ENCODE measurements at regions not wholly inside any gene's neighbourhood (a gene's known extent, or its start where the extent isn't known, plus 50 kb on each side); places are given as distances from the start of the nearest gene placed in this dataset.
A peak's percentile ranks its signal among the peaks of the same experiment; 100 is the strongest.

DNA sequence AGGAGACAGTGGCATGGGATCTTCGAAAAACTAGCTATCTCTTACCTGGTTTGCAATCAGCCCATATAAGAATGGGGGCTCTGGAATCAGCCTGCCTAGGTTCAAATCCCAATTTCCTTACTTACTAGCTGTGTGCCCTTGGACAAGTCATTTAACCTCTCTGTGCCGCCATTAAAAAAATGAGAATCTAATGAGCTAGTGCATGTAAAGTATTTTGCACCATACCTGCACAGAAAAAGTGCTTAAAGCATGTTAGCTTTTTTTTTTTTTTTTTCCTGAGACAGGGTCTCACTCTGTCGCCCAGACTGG is 181.8 kb downstream of the SHQ1 start:
- no peak for TF ChIP-seq POLR2A (IDR thresholded peaks at IDR 0.05)
- TF ChIP-seq, protein P1, sequence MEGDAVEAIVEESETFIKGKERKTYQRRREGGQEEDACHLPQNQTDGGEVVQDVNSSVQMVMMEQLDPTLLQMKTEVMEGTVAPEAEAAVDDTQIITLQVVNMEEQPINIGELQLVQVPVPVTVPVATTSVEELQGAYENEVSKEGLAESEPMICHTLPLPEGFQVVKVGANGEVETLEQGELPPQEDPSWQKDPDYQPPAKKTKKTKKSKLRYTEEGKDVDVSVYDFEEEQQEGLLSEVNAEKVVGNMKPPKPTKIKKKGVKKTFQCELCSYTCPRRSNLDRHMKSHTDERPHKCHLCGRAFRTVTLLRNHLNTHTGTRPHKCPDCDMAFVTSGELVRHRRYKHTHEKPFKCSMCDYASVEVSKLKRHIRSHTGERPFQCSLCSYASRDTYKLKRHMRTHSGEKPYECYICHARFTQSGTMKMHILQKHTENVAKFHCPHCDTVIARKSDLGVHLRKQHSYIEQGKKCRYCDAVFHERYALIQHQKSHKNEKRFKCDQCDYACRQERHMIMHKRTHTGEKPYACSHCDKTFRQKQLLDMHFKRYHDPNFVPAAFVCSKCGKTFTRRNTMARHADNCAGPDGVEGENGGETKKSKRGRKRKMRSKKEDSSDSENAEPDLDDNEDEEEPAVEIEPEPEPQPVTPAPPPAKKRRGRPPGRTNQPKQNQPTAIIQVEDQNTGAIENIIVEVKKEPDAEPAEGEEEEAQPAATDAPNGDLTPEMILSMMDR (IDR thresholded peaks at IDR 0.05) = no peak
- no peak for DNase-seq
- no peaks in the 10 kb centered on the region for H3K9me3 ChIP-seq
- H3K36me3 ChIP-seq = no peaks in the 10 kb centered on the region
- intact Hi-C loops (cut with DNase I; ENCODE audit: low total_unique reads) = no loop called here
- H3K27me3 ChIP-seq = no peaks in the 10 kb centered on the region
- no peaks in the 10 kb centered on the region for H3K4me1 ChIP-seq
- no peak overlapping the region for H3K27ac ChIP-seq
- H3K4me3 ChIP-seq = no peak overlapping the region

DNA sequence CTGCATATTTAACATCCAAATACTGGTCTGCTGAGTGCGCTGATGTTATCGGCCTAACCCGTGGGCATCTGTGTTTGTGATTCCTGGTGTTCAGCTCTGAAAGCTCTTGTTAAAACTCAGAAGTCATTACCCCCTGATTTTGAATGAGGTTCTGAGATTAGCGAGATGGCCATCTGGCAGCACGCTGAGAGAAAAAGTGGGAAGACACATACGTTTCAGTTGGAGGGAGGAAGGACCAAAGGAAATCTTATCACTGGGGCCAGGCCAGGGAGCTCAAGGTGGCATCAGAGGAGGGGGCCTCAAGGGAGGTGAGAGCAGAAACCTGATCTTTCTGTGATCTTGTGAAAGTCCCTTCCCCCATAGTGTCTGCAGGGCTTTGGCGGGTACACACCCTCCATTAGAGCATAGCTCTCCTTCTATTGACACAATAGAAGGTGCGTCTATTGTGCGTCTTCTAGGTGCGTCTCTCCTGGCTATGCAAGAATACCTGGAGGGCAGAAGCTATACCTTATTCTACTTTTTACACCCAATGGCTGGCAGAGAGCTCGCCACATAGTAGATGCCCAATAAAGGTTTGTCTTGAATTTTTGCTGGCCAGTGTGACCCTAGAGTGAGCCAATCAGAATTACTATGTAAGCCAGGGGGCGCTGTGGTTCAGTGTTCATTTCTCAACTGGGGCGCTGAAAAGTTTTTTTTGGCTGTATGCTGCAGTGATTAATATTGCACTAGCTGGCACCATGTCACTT is 182.4 kb downstream of the SHQ1 start:
- H3K36me3 ChIP-seq = no peaks in the 10 kb centered on the region
- H3K4me3 ChIP-seq = no peak overlapping the region
- no peaks in the 10 kb centered on the region for H3K27me3 ChIP-seq
- no peaks in the 10 kb centered on the region for H3K4me1 ChIP-seq
- no peak for TF ChIP-seq POLR2A (IDR thresholded peaks at IDR 0.05)
- TF ChIP-seq, protein P1 (IDR thresholded peaks at IDR 0.05) = peak in 1 of 4 experiments; percentile 28
- no peak for DNase-seq
- no peak overlapping the region for H3K27ac ChIP-seq
- no peaks in the 10 kb centered on the region for H3K9me3 ChIP-seq
- intact Hi-C loops (cut with DNase I; ENCODE audit: low total_unique reads) = no loop called here

DNA sequence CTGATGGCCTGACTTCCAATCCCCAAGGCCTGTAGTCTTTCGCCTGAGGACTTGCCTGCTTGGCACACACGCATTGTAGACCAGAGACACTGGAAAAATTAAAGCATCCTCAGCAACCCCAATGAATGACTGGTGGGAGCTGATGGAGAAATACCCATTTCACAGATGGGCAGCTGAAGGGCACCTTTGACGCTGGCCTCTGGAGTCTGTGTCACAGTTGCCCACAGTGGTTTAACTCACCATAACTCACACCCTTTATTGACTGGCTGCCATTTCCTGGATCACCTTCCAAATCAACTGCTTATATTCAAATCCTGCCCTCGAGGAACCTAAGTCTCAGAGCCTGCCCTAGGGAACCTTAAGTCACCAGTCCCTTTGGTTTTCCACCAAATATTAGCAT is 183.1 kb downstream of the SHQ1 start:
- no peaks in the 10 kb centered on the region for H3K4me1 ChIP-seq
- H3K4me3 ChIP-seq = no peak overlapping the region
- TF ChIP-seq, protein P1 (IDR thresholded peaks at IDR 0.05) = no peak
- TF ChIP-seq POLR2A (IDR thresholded peaks at IDR 0.05) = no peak
- no peaks in the 10 kb centered on the region for H3K27me3 ChIP-seq
- H3K27ac ChIP-seq = no peak overlapping the region
- no peaks in the 10 kb centered on the region for H3K9me3 ChIP-seq
- intact Hi-C loops (cut with DNase I; ENCODE audit: low total_unique reads) = no loop called here
- no peaks in the 10 kb centered on the region for H3K36me3 ChIP-seq
- no peak for DNase-seq

DNA sequence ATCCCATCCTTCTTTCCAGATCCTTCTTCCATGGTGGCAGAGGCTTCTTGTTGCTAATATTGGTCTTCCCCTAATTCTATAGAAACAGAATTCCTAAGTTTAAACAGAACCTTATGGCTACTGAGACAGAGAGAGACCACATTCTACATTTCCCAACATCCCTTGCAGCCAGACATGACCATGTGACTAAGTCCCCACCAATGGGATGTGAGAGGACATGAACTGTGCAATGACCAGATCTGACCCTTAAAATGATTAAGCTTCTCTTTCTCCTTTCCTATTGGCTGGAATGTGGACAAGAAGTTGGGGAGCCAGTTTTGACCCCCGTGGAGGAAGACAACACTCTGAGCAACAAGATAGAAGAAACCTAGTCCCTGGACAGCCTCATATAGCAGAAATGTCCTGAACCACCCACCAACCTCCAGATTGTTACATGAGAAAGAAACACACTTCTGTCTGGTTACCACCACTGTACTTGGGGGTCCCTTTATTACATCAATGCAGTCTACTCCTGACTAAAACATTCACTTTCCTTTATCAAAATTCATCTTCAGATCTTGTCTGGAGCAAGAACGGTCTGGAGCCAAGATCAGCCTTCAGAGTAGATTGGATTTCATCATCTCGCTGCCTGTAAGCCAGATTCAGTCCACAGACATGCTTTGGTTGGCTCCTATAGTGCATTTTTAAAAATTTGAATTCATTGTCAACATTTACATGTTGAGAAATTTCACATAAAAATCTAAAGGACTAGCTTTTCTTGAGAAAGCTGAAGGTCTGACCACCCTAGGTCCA is 183.9 kb downstream of the SHQ1 start:
- no peak for DNase-seq
- TF ChIP-seq, protein P1 (IDR thresholded peaks at IDR 0.05) = no peak
- no peak for TF ChIP-seq POLR2A (IDR thresholded peaks at IDR 0.05)
- Histone ChIP-seq H3K9me3 (no peaks in the 10 kb centered on the region), H3K36me3 (no peaks in the 10 kb centered on the region), H3K4me1 (no peaks in the 10 kb centered on the region), H3K4me3 (no peak overlapping the region), H3K27ac (no peak overlapping the region), H3K27me3 (no peaks in the 10 kb centered on the region)
- intact Hi-C loops (cut with DNase I; ENCODE audit: low total_unique reads) = no loop called here

DNA sequence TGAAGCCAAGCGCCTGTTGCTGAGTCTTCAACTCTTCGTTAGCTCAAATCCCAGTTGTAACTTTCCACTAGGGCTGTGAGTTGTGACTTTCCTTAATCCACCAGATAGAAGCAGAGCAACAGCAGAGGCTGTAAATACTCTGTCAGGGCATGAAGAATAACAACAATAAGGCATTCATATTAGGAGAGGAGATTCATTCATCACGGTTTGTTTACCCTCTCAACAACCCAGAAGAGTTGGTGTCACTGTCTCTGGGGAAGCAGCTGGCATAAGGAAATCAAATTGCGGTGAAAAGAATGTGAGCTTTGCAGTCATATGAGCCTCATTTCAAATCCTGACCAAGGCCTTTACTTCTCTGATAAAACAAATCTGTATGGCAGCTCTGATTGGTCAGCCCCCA is 184.8 kb downstream of the SHQ1 start:
- intact Hi-C loops (cut with DNase I; ENCODE audit: low total_unique reads) = no loop called here
- Histone ChIP-seq H3K4me3 (no peak overlapping the region), H3K9me3 (no peaks in the 10 kb centered on the region), H3K4me1 (no peaks in the 10 kb centered on the region), H3K36me3 (no peaks in the 10 kb centered on the region), H3K27me3 (no peaks in the 10 kb centered on the region), H3K27ac (no peak overlapping the region)
- DNase-seq = no peak
- TF ChIP-seq, protein P1 (IDR thresholded peaks at IDR 0.05) = no peak
- no peak for TF ChIP-seq POLR2A (IDR thresholded peaks at IDR 0.05)
